KMS-11 (cell line): ENCODE measurements at regions not wholly inside any gene's neighbourhood (a gene's known extent, or its start where the extent isn't known, plus 50 kb on each side); places are given as distances from the start of the nearest gene placed in this dataset.

Source experiments
- H2AFZ ChIP-seq: fragments of 200-600 bp; sonication (generic); 2 replicates; pipeline ENCODE4 v1.6.1; 2016; ENCODE audit warnings: antibody characterized with exemption, mixed run types, low read depth
- H3K27ac ChIP-seq: fragments of 200-600 bp; sonication (generic); 2 replicates; pipeline ENCODE4 v1.6.1; 2016; ENCODE audit warnings: mild to moderate bottlenecking, mixed run types
- H3K27me3 ChIP-seq: fragments of 200-600 bp; sonication (generic); 2 replicates; pipeline ENCODE4 v1.6.1; 2017; ENCODE audit warnings: mild to moderate bottlenecking, low read depth, mixed run types, moderate library complexity; ENCODE audit not compliant: insufficient read depth
- H3K36me3 ChIP-seq: fragments of 200-600 bp; sonication (generic); 2 replicates; pipeline ENCODE4 v1.6.1; 2017; ENCODE audit warnings: mild to moderate bottlenecking, mixed run types; ENCODE audit not compliant: insufficient read depth
- H3K4me1 ChIP-seq: fragments of 200-600 bp; sonication (generic); 2 replicates; pipeline ENCODE4 v1.6.1; 2016; ENCODE audit warnings: mild to moderate bottlenecking, low read depth, mixed run types; ENCODE audit not compliant: poor library complexity, severe bottlenecking
- H3K4me2 ChIP-seq: fragments of 200-600 bp; sonication (generic); 2 replicates; pipeline ENCODE4 v1.7.0; 2016; ENCODE audit warnings: mild to moderate bottlenecking, mixed run types
- H3K4me3 ChIP-seq: fragments of 200-600 bp; sonication (generic); IDR thresholded peaks from 2 replicates; pipeline ENCODE4 v1.6.1; 2017; ENCODE audit warnings: low read depth, low read length, mixed read lengths; ENCODE audit not compliant: insufficient read depth
- H3K79me2 ChIP-seq: fragments of 200-600 bp; sonication (generic); 2 replicates; pipeline ENCODE4 v1.6.1; 2016; ENCODE audit warnings: low read depth, mixed run types; ENCODE audit not compliant: insufficient read depth
- H3K9ac ChIP-seq: fragments of 200-600 bp; sonication (generic); 2 replicates; pipeline ENCODE4 v1.6.1; 2016; ENCODE audit warnings: mild to moderate bottlenecking, mixed run types
- H4K20me1 ChIP-seq: fragments of 200-600 bp; sonication (generic); 2 replicates; pipeline ENCODE4 v1.6.1; 2016; ENCODE audit warnings: mild to moderate bottlenecking, mixed run types; ENCODE audit not compliant: insufficient read depth
- TF ChIP-seq, protein P1 (sequence below): fragments of 200-600 bp; sonication (generic); conservative IDR thresholded peaks from 2 replicates; pipeline ENCODE4 v1.6.1; 2017; ENCODE audit warnings: low read depth, mild to moderate bottlenecking, antibody characterized with exemption, low read length, moderate library complexity, mixed read lengths

DNA sequence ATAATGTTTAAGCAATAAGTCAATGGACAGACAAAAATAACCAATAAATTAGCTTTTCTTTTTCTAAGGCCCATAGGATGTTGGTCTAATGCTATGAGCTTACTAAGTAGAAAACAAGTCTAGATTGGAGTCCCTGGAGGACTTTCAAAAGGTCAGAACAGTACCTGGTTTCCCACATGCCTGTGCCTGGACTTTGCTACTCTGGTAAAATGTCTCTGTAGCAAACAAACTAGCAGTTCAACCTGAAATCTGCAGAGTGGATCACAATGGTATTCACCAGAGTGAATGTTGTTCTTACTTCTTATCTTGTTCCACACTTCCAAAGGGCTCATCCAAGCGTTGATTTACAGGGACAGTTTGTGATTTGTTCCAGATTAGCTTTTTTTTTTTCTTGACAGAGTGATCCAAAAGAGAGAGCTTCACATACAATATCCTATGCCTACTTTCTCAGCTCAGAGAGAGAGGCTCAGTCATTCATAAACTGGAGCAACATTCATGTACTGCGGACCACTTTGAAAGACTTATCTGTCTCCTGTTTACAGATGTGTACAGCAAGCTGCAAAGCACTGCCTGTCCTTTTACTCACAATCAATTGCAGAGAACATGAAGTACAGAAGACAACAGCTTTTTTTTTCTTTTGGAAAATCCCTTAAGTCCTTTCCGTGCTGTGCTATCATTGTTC, 466.1 kb downstream of the SPATA31D1 start:
- peaks cover 2% of the 10 kb centered on the region for H3K4me1 ChIP-seq
- H3K79me2 ChIP-seq: no peaks in the 10 kb centered on the region
- no peak overlapping the region for H3K4me2 ChIP-seq
- no peak overlapping the region for H2AFZ ChIP-seq
- no peaks in the 10 kb centered on the region for H3K36me3 ChIP-seq
- H3K4me3 ChIP-seq: no peak overlapping the region
- no peak overlapping the region for H3K9ac ChIP-seq
- H3K27me3 ChIP-seq: no peaks in the 10 kb centered on the region
- TF ChIP-seq, protein P1, sequence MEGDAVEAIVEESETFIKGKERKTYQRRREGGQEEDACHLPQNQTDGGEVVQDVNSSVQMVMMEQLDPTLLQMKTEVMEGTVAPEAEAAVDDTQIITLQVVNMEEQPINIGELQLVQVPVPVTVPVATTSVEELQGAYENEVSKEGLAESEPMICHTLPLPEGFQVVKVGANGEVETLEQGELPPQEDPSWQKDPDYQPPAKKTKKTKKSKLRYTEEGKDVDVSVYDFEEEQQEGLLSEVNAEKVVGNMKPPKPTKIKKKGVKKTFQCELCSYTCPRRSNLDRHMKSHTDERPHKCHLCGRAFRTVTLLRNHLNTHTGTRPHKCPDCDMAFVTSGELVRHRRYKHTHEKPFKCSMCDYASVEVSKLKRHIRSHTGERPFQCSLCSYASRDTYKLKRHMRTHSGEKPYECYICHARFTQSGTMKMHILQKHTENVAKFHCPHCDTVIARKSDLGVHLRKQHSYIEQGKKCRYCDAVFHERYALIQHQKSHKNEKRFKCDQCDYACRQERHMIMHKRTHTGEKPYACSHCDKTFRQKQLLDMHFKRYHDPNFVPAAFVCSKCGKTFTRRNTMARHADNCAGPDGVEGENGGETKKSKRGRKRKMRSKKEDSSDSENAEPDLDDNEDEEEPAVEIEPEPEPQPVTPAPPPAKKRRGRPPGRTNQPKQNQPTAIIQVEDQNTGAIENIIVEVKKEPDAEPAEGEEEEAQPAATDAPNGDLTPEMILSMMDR: no peak
- H4K20me1 ChIP-seq: no peaks in the 10 kb centered on the region
- no peak overlapping the region for H3K27ac ChIP-seq

DNA sequence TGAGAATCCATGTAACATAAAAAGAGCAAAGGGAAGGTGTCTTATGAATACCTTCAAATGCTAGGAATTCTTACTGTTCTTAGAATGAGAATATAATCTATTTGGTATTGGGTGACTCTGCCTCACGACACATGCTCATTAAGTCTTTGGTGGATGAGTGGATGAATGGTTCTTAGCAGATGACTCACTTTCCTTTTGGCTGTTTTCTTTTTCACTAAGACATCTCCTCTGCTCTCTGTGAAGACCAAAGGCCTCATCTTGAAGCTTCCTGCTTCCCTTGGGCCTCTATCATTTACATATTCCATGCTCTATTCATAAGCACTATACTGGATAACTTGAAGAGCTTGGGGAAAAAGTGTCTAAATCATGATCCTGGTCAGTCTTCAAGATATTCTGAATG, 468.1 kb downstream of the SPATA31D1 start:
- H3K36me3 ChIP-seq: no peaks in the 10 kb centered on the region
- no peaks in the 10 kb centered on the region for H3K4me1 ChIP-seq
- H4K20me1 ChIP-seq: no peaks in the 10 kb centered on the region
- no peak overlapping the region for H3K4me2 ChIP-seq
- H3K27ac ChIP-seq: no peak overlapping the region
- H2AFZ ChIP-seq: no peak overlapping the region
- no peaks in the 10 kb centered on the region for H3K27me3 ChIP-seq
- no peaks in the 10 kb centered on the region for H3K79me2 ChIP-seq
- H3K4me3 ChIP-seq: no peak overlapping the region
- TF ChIP-seq, protein P1: no peak
- no peak overlapping the region for H3K9ac ChIP-seq

DNA sequence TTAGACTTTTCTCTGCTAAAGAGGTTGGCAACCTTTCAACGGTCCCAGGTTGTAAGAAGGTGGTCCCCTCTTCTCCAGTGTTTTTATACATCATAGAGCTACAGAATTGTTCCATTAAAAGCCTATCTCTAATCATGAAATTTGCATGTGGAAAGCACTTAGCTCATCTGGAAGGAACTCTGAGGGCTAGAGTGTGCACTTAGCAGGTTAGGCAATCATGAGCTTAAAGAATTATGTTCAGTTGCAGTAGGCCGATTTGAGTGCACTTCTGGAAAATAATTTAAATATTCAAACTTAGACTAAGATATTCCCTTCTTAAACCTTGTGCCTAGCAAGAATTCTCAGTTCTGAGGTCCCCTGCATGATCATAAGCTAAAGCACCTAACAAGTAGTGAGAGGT, 468.7 kb downstream of the SPATA31D1 start:
- Histone ChIP-seq H4K20me1 (no peaks in the 10 kb centered on the region), H2AFZ (no peak overlapping the region), H3K27me3 (no peaks in the 10 kb centered on the region), H3K27ac (no peak overlapping the region), H3K79me2 (no peaks in the 10 kb centered on the region), H3K4me2 (no peak overlapping the region), H3K9ac (no peak overlapping the region), H3K36me3 (no peaks in the 10 kb centered on the region), H3K4me1 (no peaks in the 10 kb centered on the region), H3K4me3 (no peak overlapping the region)
- TF ChIP-seq, protein P1: no peak

DNA sequence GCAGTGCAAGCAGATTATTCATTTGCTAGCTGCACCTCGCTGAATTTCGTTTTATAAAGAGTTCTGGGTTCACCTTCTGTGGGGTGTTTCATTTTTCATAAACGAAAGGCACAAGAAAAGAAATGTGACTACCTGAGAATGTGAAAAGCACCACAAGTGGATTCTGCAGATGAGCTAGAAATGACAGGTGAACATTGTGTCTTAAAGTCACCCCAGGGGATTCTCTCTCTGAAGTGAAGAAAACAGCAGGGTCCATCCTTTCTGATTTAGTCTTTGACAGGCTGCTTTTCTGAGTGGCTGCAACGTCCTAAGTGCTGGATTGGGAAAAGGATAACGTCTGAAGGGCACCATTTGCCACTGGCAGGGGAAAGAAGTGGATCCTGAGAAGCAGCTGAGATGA, 469.3 kb downstream of the SPATA31D1 start:
- H2AFZ ChIP-seq: no peak overlapping the region
- no peaks in the 10 kb centered on the region for H3K4me1 ChIP-seq
- H3K79me2 ChIP-seq: no peaks in the 10 kb centered on the region
- no peak overlapping the region for H3K4me2 ChIP-seq
- no peaks in the 10 kb centered on the region for H3K36me3 ChIP-seq
- no peak overlapping the region for H3K27ac ChIP-seq
- H4K20me1 ChIP-seq: no peaks in the 10 kb centered on the region
- H3K9ac ChIP-seq: no peak overlapping the region
- no peak overlapping the region for H3K4me3 ChIP-seq
- TF ChIP-seq, protein P1: no peak
- no peaks in the 10 kb centered on the region for H3K27me3 ChIP-seq
